ENCODE measurements at regions not wholly inside any gene's neighbourhood (a gene's known extent, or its start where the extent isn't known, plus 50 kb on each side); places are given as distances from the start of the nearest gene placed in this dataset.

GRCh38 chr3:22383285-22383684 is 632.3 kb upstream of the ZNF385D start:
- Histone ChIP-seq H3K27ac (ENCODE audit: low read depth, low read length) (no peak overlapping the region), H3K4me1 (ENCODE audit: control insufficient read depth in 2 of 2, insufficient read depth in 2 of 2, low read length in 2 of 2) (no peaks in the 10 kb centered on the region), H3K27me3 (ENCODE audit: control insufficient read depth in 2 of 2, insufficient read depth in 2 of 2, low read length in 2 of 2) (no peaks in the 10 kb centered on the region), H3K36me3 (ENCODE audit: control insufficient read depth in 2 of 3, insufficient read depth in 3 of 3, low read length in 3 of 3) (no peaks in the 10 kb centered on the region), H3K4me3 (ENCODE audit: low read length) (no peak overlapping the region), H3K9me3 (ENCODE audit: control insufficient read depth in 2 of 3, low read length in 3 of 3) (no peaks in the 10 kb centered on the region)
- DNase-seq (no peak), ATAC-seq (no peak)
- H3K27ac Mint-ChIP-seq: no peak overlapping the region
- intact Hi-C loops (cut with micrococcal nuclease): no loop called here
- peaks cover 0 to 3% (median 0%) of the 10 kb centered on the region in 7 donors for H3K4me1 Mint-ChIP-seq
- peaks cover 0 to 10% (median 4%) of the 10 kb centered on the region in 11 donors for H3K9me3 Mint-ChIP-seq
- peaks cover 0 to 2% (median 0%) of the 10 kb centered on the region in 5 donors for H3K27me3 Mint-ChIP-seq
- ChIA-PET CTCF (interaction anchor here (0.7 kb wide), 1 partner anchor 39 kb away, joined by 3 read pairs; no protein-coding TSS in a partner anchor), POLR2A (no interaction called here)
- no peak overlapping the region for H3K4me3 Mint-ChIP-seq
- H3K36me3 Mint-ChIP-seq: peaks cover 0 to 7% (median 0%) of the 10 kb centered on the region in 5 donors

DNA sequence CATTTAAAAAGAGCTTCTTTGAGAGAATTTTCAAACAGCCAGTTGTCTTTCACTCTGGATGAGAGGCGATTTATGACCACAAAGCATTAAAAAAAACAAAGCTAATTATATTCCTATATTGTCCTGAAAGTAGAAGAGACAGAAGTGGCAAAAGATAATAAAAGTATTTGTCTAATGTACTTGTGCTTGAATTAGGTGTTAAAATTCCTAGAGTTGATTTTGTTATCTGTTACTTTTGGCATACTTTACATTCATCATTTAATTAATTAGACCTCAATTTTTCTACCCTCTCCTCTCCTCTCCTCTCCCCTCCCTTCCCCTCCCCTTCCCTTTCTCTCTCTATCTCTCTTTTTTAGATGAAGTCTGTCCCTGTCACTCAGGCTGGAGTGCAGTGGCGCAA is 635.1 kb upstream of the ZNF385D start:
- Mint-ChIP-seq H3K4me1 (peaks cover 0 to 2% (median 0%) of the 10 kb centered on the region in 7 donors), H3K4me3 (no peak overlapping the region), H3K27ac (no peak overlapping the region), H3K36me3 (no peaks in the 10 kb centered on the region), H3K9me3 (peaks cover 0 to 7% (median 2%) of the 10 kb centered on the region in 11 donors), H3K27me3 (no peaks in the 10 kb centered on the region)
- CTCF ChIA-PET: no interaction called here
- no peaks in the 10 kb centered on the region for H3K9me3 ChIP-seq (ENCODE audit: control insufficient read depth in 2 of 3, low read length in 3 of 3)
- H3K27ac ChIP-seq (ENCODE audit: low read depth, low read length): no peak overlapping the region
- H3K4me1 ChIP-seq (ENCODE audit: control insufficient read depth in 2 of 2, insufficient read depth in 2 of 2, low read length in 2 of 2): no peaks in the 10 kb centered on the region
- intact Hi-C loops (cut with micrococcal nuclease): no loop called here
- POLR2A ChIA-PET: no interaction called here
- no peak for DNase-seq
- ATAC-seq: no peak
- H3K4me3 ChIP-seq (ENCODE audit: low read length): no peak overlapping the region
- no peaks in the 10 kb centered on the region for H3K36me3 ChIP-seq (ENCODE audit: control insufficient read depth in 2 of 3, insufficient read depth in 3 of 3, low read length in 3 of 3)
- H3K27me3 ChIP-seq (ENCODE audit: control insufficient read depth in 2 of 2, insufficient read depth in 2 of 2, low read length in 2 of 2): no peaks in the 10 kb centered on the region

DNA sequence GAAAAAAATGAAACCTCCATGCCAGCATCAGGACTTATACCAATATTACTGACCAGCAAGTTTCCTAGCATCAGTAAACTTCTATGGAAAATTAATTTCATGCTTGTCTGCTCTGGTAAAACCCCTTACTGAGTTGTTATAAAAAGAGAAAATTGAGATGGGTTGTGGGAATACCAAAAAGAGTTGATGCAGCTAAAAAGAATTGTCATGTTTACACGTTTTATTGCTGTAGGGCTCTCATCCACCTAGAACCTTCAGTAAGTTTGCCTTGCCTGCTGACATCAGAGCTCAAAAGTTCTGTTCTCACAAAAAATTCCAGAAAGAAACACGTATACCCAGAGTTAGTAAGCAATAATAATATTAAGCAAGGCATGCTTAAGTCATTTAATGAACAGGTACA is 641.3 kb upstream of the ZNF385D start:
- intact Hi-C loops (cut with micrococcal nuclease): no loop called here
- no peaks in the 10 kb centered on the region for H3K4me1 ChIP-seq (ENCODE audit: control insufficient read depth in 2 of 2, insufficient read depth in 2 of 2, low read length in 2 of 2)
- Mint-ChIP-seq H3K9me3 (peaks cover 0 to 7% (median 2%) of the 10 kb centered on the region in 11 donors), H3K27me3 (no peaks in the 10 kb centered on the region), H3K4me3 (no peak overlapping the region), H3K4me1 (no peaks in the 10 kb centered on the region), H3K36me3 (no peaks in the 10 kb centered on the region), H3K27ac (no peak overlapping the region)
- H3K36me3 ChIP-seq (ENCODE audit: control insufficient read depth in 2 of 3, insufficient read depth in 3 of 3, low read length in 3 of 3): no peaks in the 10 kb centered on the region
- ChIA-PET POLR2A (no interaction called here), CTCF (no interaction called here)
- no peaks in the 10 kb centered on the region for H3K27me3 ChIP-seq (ENCODE audit: control insufficient read depth in 2 of 2, insufficient read depth in 2 of 2, low read length in 2 of 2)
- ATAC-seq (no peak), DNase-seq (no peak)
- no peaks in the 10 kb centered on the region for H3K9me3 ChIP-seq (ENCODE audit: control insufficient read depth in 2 of 3, low read length in 3 of 3)
- no peak overlapping the region for H3K4me3 ChIP-seq (ENCODE audit: low read length)
- no peak overlapping the region for H3K27ac ChIP-seq (ENCODE audit: low read depth, low read length)

DNA sequence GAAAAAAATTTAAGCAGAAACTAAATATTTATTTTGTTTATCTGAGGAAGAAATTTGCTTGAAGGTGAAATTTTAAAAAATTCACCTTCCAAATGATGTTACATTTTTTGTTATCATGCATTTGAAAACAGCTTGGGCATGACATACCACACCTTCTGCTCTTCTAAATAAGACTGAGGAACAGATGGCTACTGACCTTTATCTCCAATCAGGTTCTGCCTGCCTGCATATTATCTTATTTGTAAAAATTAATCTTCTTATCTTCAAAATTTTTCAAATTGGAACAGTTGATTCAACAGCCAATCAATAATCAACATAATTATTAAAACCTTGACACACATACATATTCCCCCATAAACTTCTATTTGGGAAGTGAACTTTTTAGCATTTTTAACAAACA is 641.8 kb upstream of the ZNF385D start:
- intact Hi-C loops (cut with micrococcal nuclease): no loop called here
- H3K36me3 ChIP-seq (ENCODE audit: control insufficient read depth in 2 of 3, insufficient read depth in 3 of 3, low read length in 3 of 3): no peaks in the 10 kb centered on the region
- ATAC-seq (no peak), DNase-seq (no peak)
- H3K4me1 ChIP-seq (ENCODE audit: control insufficient read depth in 2 of 2, insufficient read depth in 2 of 2, low read length in 2 of 2): no peaks in the 10 kb centered on the region
- no peaks in the 10 kb centered on the region for H3K4me1 Mint-ChIP-seq
- no peak overlapping the region for H3K4me3 Mint-ChIP-seq
- H3K27me3 Mint-ChIP-seq: no peaks in the 10 kb centered on the region
- H3K4me3 ChIP-seq (ENCODE audit: low read length): no peak overlapping the region
- ChIA-PET CTCF (no interaction called here), POLR2A (no interaction called here)
- no peaks in the 10 kb centered on the region for H3K27me3 ChIP-seq (ENCODE audit: control insufficient read depth in 2 of 2, insufficient read depth in 2 of 2, low read length in 2 of 2)
- no peak overlapping the region for H3K27ac Mint-ChIP-seq
- no peaks in the 10 kb centered on the region for H3K36me3 Mint-ChIP-seq
- no peak overlapping the region for H3K27ac ChIP-seq (ENCODE audit: low read depth, low read length)
- peaks cover 0 to 9% (median 4%) of the 10 kb centered on the region in 11 donors for H3K9me3 Mint-ChIP-seq
- no peaks in the 10 kb centered on the region for H3K9me3 ChIP-seq (ENCODE audit: control insufficient read depth in 2 of 3, low read length in 3 of 3)

GRCh38 chr3:22399566-22399965 is 648.6 kb upstream of the ZNF385D start:
- intact Hi-C loops (cut with micrococcal nuclease): no loop called here
- Histone ChIP-seq H3K9me3 (ENCODE audit: control insufficient read depth in 2 of 3, low read length in 3 of 3) (no peaks in the 10 kb centered on the region), H3K36me3 (ENCODE audit: control insufficient read depth in 2 of 3, insufficient read depth in 3 of 3, low read length in 3 of 3) (no peaks in the 10 kb centered on the region), H3K4me1 (ENCODE audit: control insufficient read depth in 2 of 2, insufficient read depth in 2 of 2, low read length in 2 of 2) (no peaks in the 10 kb centered on the region), H3K27ac (ENCODE audit: low read depth, low read length) (no peak overlapping the region), H3K27me3 (ENCODE audit: control insufficient read depth in 2 of 2, insufficient read depth in 2 of 2, low read length in 2 of 2) (no peaks in the 10 kb centered on the region), H3K4me3 (ENCODE audit: low read length) (no peak overlapping the region)
- no peak for ATAC-seq
- no peak for DNase-seq
- Mint-ChIP-seq H3K9me3 (peaks cover 0 to 22% (median 7%) of the 10 kb centered on the region in 11 donors), H3K36me3 (no peaks in the 10 kb centered on the region), H3K27ac (no peak overlapping the region), H3K4me1 (no peaks in the 10 kb centered on the region), H3K4me3 (no peak overlapping the region), H3K27me3 (no peaks in the 10 kb centered on the region)
- ChIA-PET CTCF (no interaction called here), POLR2A (no interaction called here)

DNA sequence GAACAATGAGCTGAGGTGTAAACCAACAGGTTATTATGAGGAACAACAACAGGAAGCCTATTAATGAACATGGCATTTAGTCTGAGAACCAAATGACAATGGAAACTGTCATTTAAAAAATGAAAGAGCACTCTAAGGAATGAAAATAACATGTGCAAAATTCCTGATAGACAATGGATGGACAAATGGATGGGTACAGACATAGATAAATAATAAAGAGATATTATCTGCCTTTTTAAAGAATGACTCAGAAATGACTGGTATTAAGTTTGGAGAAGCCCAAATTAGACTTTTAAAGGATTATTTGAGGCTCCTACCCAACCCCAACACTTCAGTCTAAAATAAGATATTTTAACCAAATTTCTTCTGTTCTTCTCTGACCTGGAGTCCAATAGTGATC is 650.5 kb upstream of the ZNF385D start:
- H3K4me1 ChIP-seq (ENCODE audit: control insufficient read depth in 2 of 2, insufficient read depth in 2 of 2, low read length in 2 of 2): no peaks in the 10 kb centered on the region
- Mint-ChIP-seq H3K9me3 (peaks cover 0 to 22% (median 7%) of the 10 kb centered on the region in 11 donors), H3K27me3 (no peaks in the 10 kb centered on the region), H3K36me3 (no peaks in the 10 kb centered on the region), H3K27ac (no peak overlapping the region), H3K4me3 (no peak overlapping the region), H3K4me1 (no peaks in the 10 kb centered on the region)
- DNase-seq: no peak
- H3K9me3 ChIP-seq (ENCODE audit: control insufficient read depth in 2 of 3, low read length in 3 of 3): no peaks in the 10 kb centered on the region
- H3K27me3 ChIP-seq (ENCODE audit: control insufficient read depth in 2 of 2, insufficient read depth in 2 of 2, low read length in 2 of 2): no peaks in the 10 kb centered on the region
- no peak overlapping the region for H3K4me3 ChIP-seq (ENCODE audit: low read length)
- H3K36me3 ChIP-seq (ENCODE audit: control insufficient read depth in 2 of 3, insufficient read depth in 3 of 3, low read length in 3 of 3): no peaks in the 10 kb centered on the region
- CTCF ChIA-PET: no interaction called here
- H3K27ac ChIP-seq (ENCODE audit: low read depth, low read length): no peak overlapping the region
- intact Hi-C loops (cut with micrococcal nuclease): no loop called here
- no peak for ATAC-seq
- POLR2A ChIA-PET: no interaction called here

DNA sequence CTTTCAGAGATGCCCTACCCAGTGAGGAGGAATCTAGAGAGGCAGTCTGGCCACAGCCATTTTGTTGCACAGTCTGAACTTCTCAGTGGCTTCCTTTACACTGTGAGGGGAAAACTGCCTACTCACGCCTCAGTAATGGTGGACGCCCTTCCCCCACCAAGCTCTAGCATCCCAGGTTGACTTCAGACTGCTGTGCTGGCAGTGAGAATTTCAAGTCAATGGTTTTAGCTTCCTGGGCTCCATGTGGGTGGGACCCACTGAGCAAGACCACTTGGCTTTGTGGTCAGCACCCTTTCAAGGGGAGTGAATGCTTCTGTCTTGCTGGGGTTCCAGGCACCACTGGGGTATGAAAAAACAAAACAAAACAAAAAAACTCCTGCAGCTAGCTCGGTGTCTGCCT is 663.2 kb upstream of the ZNF385D start:
- POLR2A ChIA-PET: no interaction called here
- Histone ChIP-seq H3K27ac (ENCODE audit: low read depth, low read length) (no peak overlapping the region), H3K4me3 (ENCODE audit: low read length) (no peak overlapping the region), H3K27me3 (ENCODE audit: control insufficient read depth in 2 of 2, insufficient read depth in 2 of 2, low read length in 2 of 2) (no peaks in the 10 kb centered on the region), H3K36me3 (ENCODE audit: control insufficient read depth in 2 of 3, insufficient read depth in 3 of 3, low read length in 3 of 3) (no peaks in the 10 kb centered on the region), H3K4me1 (ENCODE audit: control insufficient read depth in 2 of 2, insufficient read depth in 2 of 2, low read length in 2 of 2) (no peaks in the 10 kb centered on the region), H3K9me3 (ENCODE audit: control insufficient read depth in 2 of 3, low read length in 3 of 3) (no peaks in the 10 kb centered on the region)
- DNase-seq (no peak), ATAC-seq (no peak)
- CTCF ChIA-PET: no interaction called here
- H3K4me1 Mint-ChIP-seq: no peaks in the 10 kb centered on the region
- H3K36me3 Mint-ChIP-seq: no peaks in the 10 kb centered on the region
- H3K27ac Mint-ChIP-seq: no peak overlapping the region
- intact Hi-C loops (cut with micrococcal nuclease): no loop called here
- no peak overlapping the region for H3K4me3 Mint-ChIP-seq
- peaks cover 0 to 7% (median 2%) of the 10 kb centered on the region in 11 donors for H3K9me3 Mint-ChIP-seq
- no peaks in the 10 kb centered on the region for H3K27me3 Mint-ChIP-seq

Data from naive thymus-derived CD4-positive, alpha-beta T cell (primary cell).